ENCODE measurements at regions not wholly inside any gene's neighbourhood (a gene's known extent, or its start where the extent isn't known, plus 50 kb on each side); places are given as distances from the start of the nearest gene placed in this dataset.

GRCh38 chr13:30077240-30077735 is 226.9 kb upstream of the UBL3 start:
- TF ChIP-seq CTCF (IDR thresholded peaks at IDR 0.05) = no peak
- TF ChIP-seq EZH2 (IDR thresholded peaks at IDR 0.05; ENCODE audit: borderline replicate concordance, insufficient read depth, low read depth, low read length, poor library complexity, severe bottlenecking) = no peak
- Mint-ChIP-seq H3K4me1 (no peaks in the 10 kb centered on the region), H3K27me3 (peaks cover under 1% of the 10 kb centered on the region), H3K27ac (no peak overlapping the region), H3K9me3 (ENCODE audit: insufficient read depth) (peaks cover 3% of the 10 kb centered on the region), H3K4me3 (no peak overlapping the region)
- ChIA-PET CTCF (no interaction called here), POLR2A (no interaction called here)
- H3K79me2 ChIP-seq (ENCODE audit: control insufficient read depth, insufficient read depth, low read length) = no peaks in the 10 kb centered on the region
- H3K9me3 ChIP-seq (ENCODE audit: control extremely low read depth in 1 of 3, control insufficient read depth in 2 of 3, insufficient read depth in 1 of 3, low read length in 2 of 3) = no peaks in the 10 kb centered on the region
- H3K27me3 ChIP-seq (replicated peaks in 1 of 4; ENCODE audit: control extremely low read depth in 1 of 4, control insufficient read depth in 3 of 4, insufficient read depth in 4 of 4, low read length in 3 of 4) = no peaks in the 10 kb centered on the region
- no peak for DNase-seq
- no peak overlapping the region for H3K4me2 ChIP-seq (replicated peaks; ENCODE audit: low read depth, low read length, poor library complexity, severe bottlenecking)
- H3K4me1 ChIP-seq (ENCODE audit: control insufficient read depth in 2 of 2, insufficient read depth in 2 of 2, low read length in 2 of 2) = no peaks in the 10 kb centered on the region
- no peaks in the 10 kb centered on the region for H3K36me3 ChIP-seq (replicated peaks in 1 of 2; ENCODE audit: control extremely low read depth in 1 of 2, control insufficient read depth in 1 of 2, extremely low read depth in 1 of 2, insufficient read depth in 2 of 2, low read length in 1 of 2)
- no peaks in the 10 kb centered on the region for H4K20me1 ChIP-seq (ENCODE audit: control insufficient read depth, insufficient read depth, low read length, poor library complexity, severe bottlenecking)
- H2AFZ ChIP-seq (ENCODE audit: insufficient read depth, low read depth, low read length, poor library complexity, severe bottlenecking) = no peak overlapping the region
- no peak for ATAC-seq (ENCODE audit: low read depth)
- H3K9ac ChIP-seq (ENCODE audit: low read length) = no peak overlapping the region
- intact Hi-C loops (cut with micrococcal nuclease) = no loop called here
- H3K27ac ChIP-seq (ENCODE audit: low read length in 2 of 2) = no peak overlapping the region
- no CpG with 5 or more reads among the region's 4 CpGs for WGBS (ENCODE audit: insufficient coverage)
- H3K4me3 ChIP-seq (ENCODE audit: control extremely low read depth in 1 of 5, extremely low read depth in 1 of 5, insufficient read depth in 1 of 5, low read depth in 2 of 5, low read length in 4 of 5) = no peak overlapping the region

- WGBS (ENCODE audit: insufficient coverage) = 87% methylated on average over 7 of the region's 10 CpGs
- H3K79me2 ChIP-seq (ENCODE audit: control insufficient read depth, insufficient read depth, low read length) = no peaks in the 10 kb centered on the region
- no peak overlapping the region for H3K4me3 ChIP-seq (ENCODE audit: control extremely low read depth in 1 of 5, extremely low read depth in 1 of 5, insufficient read depth in 1 of 5, low read depth in 2 of 5, low read length in 4 of 5)
- H3K36me3 ChIP-seq (replicated peaks in 1 of 2; ENCODE audit: control extremely low read depth in 1 of 2, control insufficient read depth in 1 of 2, extremely low read depth in 1 of 2, insufficient read depth in 2 of 2, low read length in 1 of 2) = no peaks in the 10 kb centered on the region
- intact Hi-C loops (cut with micrococcal nuclease) = no loop called here
- H3K27me3 Mint-ChIP-seq = peaks cover 11% of the 10 kb centered on the region
- TF ChIP-seq CTCF (IDR thresholded peaks at IDR 0.05) (no peak), EZH2 (IDR thresholded peaks at IDR 0.05; ENCODE audit: borderline replicate concordance, insufficient read depth, low read depth, low read length, poor library complexity, severe bottlenecking) (no peak)
- DNase-seq (no peak), ATAC-seq (ENCODE audit: low read depth) (no peak)
- H3K9ac ChIP-seq (ENCODE audit: low read length) = no peak overlapping the region
- H3K4me2 ChIP-seq (replicated peaks; ENCODE audit: low read depth, low read length, poor library complexity, severe bottlenecking) = no peak overlapping the region
- H3K4me1 Mint-ChIP-seq = no peaks in the 10 kb centered on the region
- H3K9me3 ChIP-seq (ENCODE audit: control extremely low read depth in 1 of 3, control insufficient read depth in 2 of 3, insufficient read depth in 1 of 3, low read length in 2 of 3) = no peaks in the 10 kb centered on the region
- H3K9me3 Mint-ChIP-seq (ENCODE audit: insufficient read depth) = no peaks in the 10 kb centered on the region
- ChIA-PET POLR2A (no interaction called here), CTCF (no interaction called here)
- H3K27ac Mint-ChIP-seq = no peak overlapping the region
- no peak overlapping the region for H3K4me3 Mint-ChIP-seq
- H3K27me3 ChIP-seq (replicated peaks in 1 of 4; ENCODE audit: control extremely low read depth in 1 of 4, control insufficient read depth in 3 of 4, insufficient read depth in 4 of 4, low read length in 3 of 4) = no peaks in the 10 kb centered on the region
- no peaks in the 10 kb centered on the region for H4K20me1 ChIP-seq (ENCODE audit: control insufficient read depth, insufficient read depth, low read length, poor library complexity, severe bottlenecking)
- H2AFZ ChIP-seq (ENCODE audit: insufficient read depth, low read depth, low read length, poor library complexity, severe bottlenecking) = no peak overlapping the region
- no peaks in the 10 kb centered on the region for H3K4me1 ChIP-seq (ENCODE audit: control insufficient read depth in 2 of 2, insufficient read depth in 2 of 2, low read length in 2 of 2)
- no peak overlapping the region for H3K27ac ChIP-seq (ENCODE audit: low read length in 2 of 2)
Observed at GRCh38 chr13:30074955-30075614, 224.7 kb upstream of the UBL3 start.

All from B cell (primary cell).